ENCODE measurements at regions not wholly inside any gene's neighbourhood (a gene's known extent, or its start where the extent isn't known, plus 50 kb on each side); places are given as distances from the start of the nearest gene placed in this dataset.
A peak's percentile ranks its signal among the peaks of the same experiment; 100 is the strongest.

DNA sequence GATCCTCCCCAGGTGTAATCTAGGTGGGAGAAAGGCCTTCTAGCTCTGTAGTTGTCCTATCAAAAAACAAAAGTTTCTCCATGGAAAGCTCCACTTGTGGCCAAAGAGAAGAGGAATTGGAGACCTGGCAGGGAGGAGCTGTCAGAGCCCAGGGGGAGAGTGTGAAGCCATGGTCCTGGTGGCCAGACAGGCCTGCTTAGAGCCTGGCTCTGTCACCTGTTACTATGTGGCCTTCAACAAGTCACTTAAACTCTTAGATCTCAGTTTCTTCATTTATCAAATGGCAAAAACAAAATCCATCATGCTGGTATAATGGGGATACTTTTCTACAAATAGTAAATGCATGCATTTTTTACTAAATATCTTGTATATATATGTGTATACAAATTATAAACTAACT is 59.0 kb upstream of the NFE2L3 start:
- DNase-seq: no peak

DNA sequence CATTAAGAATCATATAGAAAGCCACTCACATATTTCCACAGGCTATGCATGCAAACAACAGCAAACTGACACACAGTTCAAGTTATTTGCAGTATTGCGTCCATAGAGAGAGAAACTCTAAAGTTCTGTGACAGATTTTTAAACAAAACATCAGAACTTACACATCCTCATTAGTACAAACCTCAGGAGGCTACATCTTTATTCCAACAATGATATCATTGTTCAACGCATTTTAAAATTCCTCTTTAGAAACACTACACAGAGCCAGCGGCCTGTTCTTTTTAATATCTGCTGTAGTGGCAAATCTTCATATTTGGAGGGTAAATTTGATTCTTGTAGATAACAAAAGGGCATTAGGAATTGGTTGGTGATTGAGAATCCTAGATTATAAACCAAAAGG is 55.9 kb upstream of the NFE2L3 start:
- DNase-seq: peak; percentile 62

DNA sequence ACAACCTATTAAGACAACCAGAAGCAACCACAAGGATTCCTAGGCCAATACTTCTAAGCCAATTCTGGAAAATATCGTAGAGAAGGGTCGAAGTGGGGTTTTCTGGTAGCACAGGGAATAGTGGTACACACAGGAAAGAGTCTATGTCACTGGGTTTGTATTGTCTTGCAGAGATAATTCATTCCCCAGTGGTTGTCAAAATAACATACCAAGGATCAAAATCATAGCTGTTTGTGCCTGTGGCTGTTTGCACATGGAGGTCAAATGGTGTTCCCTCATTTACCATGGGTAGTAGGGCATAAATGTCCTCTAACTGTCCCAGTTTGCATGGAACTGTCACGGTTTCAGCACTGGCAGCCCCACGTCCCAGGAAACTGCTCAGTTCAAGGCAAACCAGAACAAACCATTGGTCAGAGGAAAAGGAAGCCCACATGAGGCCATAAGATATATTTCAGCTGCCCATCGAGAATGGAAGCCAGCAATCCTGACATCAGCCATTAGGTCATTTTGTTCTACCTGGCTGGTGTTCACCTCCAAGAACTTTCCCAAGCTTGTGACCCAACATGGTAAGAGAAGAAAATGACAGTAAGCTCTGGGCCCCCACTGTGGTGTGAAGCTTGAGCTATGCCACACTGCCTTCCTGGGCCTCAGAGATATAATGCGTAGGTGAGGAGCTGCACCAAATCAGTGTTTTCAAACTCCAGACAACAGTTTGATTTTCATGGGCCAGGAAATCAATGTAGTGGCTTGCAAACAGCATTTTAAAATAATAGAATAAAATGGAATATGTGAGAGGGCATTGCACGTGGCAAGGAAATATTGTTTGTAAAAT is 53.9 kb upstream of the NFE2L3 start:
- DNase-seq: no peak

DNA sequence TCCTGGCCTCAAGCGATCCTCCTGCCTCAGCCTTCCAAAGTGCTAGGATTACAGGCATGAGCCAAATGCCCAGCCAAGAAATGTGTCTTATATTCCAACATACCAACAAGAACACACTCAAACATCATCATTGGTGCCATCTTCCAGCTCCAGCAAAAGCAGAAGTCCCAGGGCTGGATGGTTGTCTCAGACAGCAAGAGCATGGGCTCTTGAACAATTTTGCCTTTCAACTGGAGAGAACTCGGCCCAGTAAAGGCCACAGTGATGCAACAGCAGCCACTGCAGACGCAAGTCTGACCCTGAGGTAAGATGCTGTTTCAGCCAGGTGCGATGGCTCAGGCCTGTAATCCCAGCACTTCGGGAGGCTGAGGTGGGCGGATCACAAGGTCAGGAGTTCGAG is 52.8 kb upstream of the NFE2L3 start:
- DNase-seq: no peak

- DNase-seq: no peak
These were observed 51.3 kb upstream of the NFE2L3 start for GRCh38 chr7:26100406-26101339.

DNA sequence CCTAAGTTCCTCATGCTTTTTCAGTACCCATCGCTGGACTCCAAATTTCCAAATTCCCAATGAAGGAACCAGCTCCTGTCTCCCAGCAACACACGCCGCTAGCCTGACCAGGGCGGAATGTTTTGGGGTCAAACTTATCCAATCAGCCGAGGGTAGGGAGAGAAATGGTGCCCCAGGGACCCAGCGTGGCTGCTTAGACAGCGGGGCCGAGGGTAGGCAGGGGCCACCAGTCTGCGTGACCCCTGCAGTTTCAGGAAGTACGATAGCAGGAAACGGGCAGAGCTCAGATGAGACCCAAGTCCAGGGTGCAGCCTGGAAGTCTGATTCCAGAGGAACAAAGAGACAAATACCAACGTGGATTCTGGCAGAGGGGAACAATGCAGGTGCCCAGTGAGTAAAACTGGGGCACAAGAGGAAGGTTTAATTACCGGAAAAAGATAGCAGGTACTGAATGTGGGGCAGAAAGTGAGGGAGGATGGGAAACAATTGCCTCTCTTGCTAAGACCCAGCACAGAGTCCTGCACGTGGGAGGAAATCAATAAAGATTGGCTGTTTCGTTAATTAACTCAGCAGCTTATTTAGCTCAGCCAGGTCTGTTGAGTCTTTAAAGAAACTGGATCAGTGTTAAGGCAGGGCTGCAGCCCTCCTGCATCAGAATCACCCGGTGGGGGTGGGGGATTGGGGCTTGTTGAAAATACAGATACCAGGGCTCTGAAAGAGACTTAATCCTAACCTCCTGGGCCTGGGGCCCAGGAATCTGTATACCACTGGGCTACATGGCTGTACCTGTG is 50.4 kb upstream of the NFE2L3 start:
- no peak for DNase-seq

DNA sequence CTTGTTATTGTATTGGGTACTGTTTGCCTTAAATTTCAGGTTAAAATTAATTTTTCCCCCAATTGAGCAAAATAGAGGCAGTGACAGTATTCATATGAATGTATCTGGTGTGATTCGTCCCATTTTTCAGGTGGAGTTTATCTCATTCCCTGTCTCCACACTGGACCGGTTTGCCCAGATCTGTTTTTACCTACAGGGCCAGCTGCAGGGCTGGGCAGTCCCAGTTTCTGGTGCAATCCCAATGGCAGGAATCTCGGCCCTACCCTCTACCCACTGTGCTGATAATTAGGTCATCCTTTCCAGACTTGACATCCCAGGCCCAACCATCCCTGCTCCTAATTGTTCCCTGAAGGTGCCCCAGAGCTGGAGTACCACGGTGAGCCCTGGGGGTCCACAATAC is 49.8 kb upstream of the NFE2L3 start:
- no peak for DNase-seq

Small RNA genes in the stretch of these regions (small RNA-seq; reads per million reads assigned to genes)
- gene MIR148A (ENCODE audit: low replicate concordance): 5,033 reads per million, percentile 99 among the genes with 10 or more reads in this experiment
